Neuronal stem cell (in vitro differentiated cells): ENCODE measurements at regions not wholly inside any gene's neighbourhood (a gene's known extent, or its start where the extent isn't known, plus 50 kb on each side); places are given as distances from the start of the nearest gene placed in this dataset.

Experiments used
- DNase-seq: peaks from one replicate; pipeline ENCODE4 v3.0.0-alpha.2; 2013; ENCODE audit warnings: low spot score
- H2AFZ ChIP-seq: one replicate; pipeline ENCODE4 v1.6.1; 2013; ENCODE audit warnings: mild to moderate bottlenecking, low read length, inconsistent platforms
- H2AK5ac ChIP-seq: 2 replicates; pipeline ENCODE4 v1.6.1; 2013; ENCODE audit warnings: low read depth, mild to moderate bottlenecking, inconsistent platforms, low read length, moderate library complexity, mixed read lengths
- H2BK120ac ChIP-seq: 2 replicates; pipeline ENCODE4 v1.6.1; 2013; ENCODE audit warnings: low read depth, mild to moderate bottlenecking, inconsistent platforms, low read length, moderate library complexity, mixed read lengths
- H2BK12ac ChIP-seq: one replicate; pipeline ENCODE4 v1.6.1; 2013; ENCODE audit warnings: low read length, inconsistent platforms
- H2BK15ac ChIP-seq: 2 replicates; pipeline ENCODE4 v1.6.1; 2013; ENCODE audit warnings: mild to moderate bottlenecking, low read length, inconsistent platforms, mixed read lengths
- H2BK5ac ChIP-seq: one replicate; pipeline ENCODE4 v1.6.1; 2013; ENCODE audit warnings: inconsistent platforms, mild to moderate bottlenecking, low read length, moderate library complexity
- H3K14ac ChIP-seq: one replicate; pipeline ENCODE4 v1.6.1; 2013; ENCODE audit warnings: low read length, inconsistent platforms
- H3K18ac ChIP-seq: 2 replicates; pipeline ENCODE4 v1.6.1; 2013; ENCODE audit warnings: low read length, inconsistent platforms
- H3K23ac ChIP-seq: 2 replicates; pipeline ENCODE4 v1.6.1; 2013; ENCODE audit warnings: low read depth, mild to moderate bottlenecking, mixed read lengths, low read length, inconsistent platforms; ENCODE audit not compliant: poor library complexity
- H3K27ac ChIP-seq: replicated peaks from 3 replicates; pipeline ENCODE4 v1.5.1; 2013; ENCODE audit warnings: low read length, inconsistent platforms
- H3K27me3 ChIP-seq, 3 experiments: 2 replicates each; pipeline ENCODE4 v1.6.1; 2013; ENCODE audit warnings: low read length in 3 of 3, mild to moderate bottlenecking in 2 of 3, inconsistent platforms in 1 of 3, low read depth in 1 of 3, mixed read lengths in 1 of 3, moderate library complexity in 1 of 3; ENCODE audit not compliant: control insufficient read depth in 3 of 3, insufficient read depth in 3 of 3
- H3K36me3 ChIP-seq, 2 donors: replicated peaks in 1 of 2; 2 replicates each; pipeline ENCODE4 v1.6.1; 2013; ENCODE audit warnings: low read length in 2 of 2; ENCODE audit not compliant: control insufficient read depth in 2 of 2, insufficient read depth in 2 of 2
- H3K4ac ChIP-seq: 2 replicates; pipeline ENCODE4 v1.6.1; 2013; ENCODE audit warnings: inconsistent platforms, mild to moderate bottlenecking, low read length, moderate library complexity
- H3K4me1 ChIP-seq, 2 donors: 1 replicate in 1 of 2; 2 replicates in 1 of 2; pipeline ENCODE4 v1.6.1; 2013; ENCODE audit warnings: low read length in 2 of 2, low read depth in 1 of 2; ENCODE audit not compliant: control insufficient read depth in 2 of 2, insufficient read depth in 1 of 2
- H3K4me2 ChIP-seq: one replicate; pipeline ENCODE4 v1.6.1; 2013; ENCODE audit warnings: mild to moderate bottlenecking, low read length, inconsistent platforms; ENCODE audit not compliant: insufficient read depth, poor library complexity, severe bottlenecking
- H3K4me3 ChIP-seq, 2 donors: 2 replicates each; pipeline ENCODE4 v1.5.1; 2013; ENCODE audit warnings: low read length in 2 of 2, mild to moderate bottlenecking in 2 of 2, inconsistent platforms in 1 of 2, moderate library complexity in 1 of 2
- H3K79me1 ChIP-seq: one replicate; pipeline ENCODE4 v1.6.1; 2013; ENCODE audit warnings: low read depth, mild to moderate bottlenecking, inconsistent platforms, low read length, moderate library complexity
- H3K9ac ChIP-seq: one replicate; pipeline ENCODE4 v1.6.1; 2013; ENCODE audit warnings: mild to moderate bottlenecking, low read depth, low read length, inconsistent platforms; ENCODE audit not compliant: poor library complexity
- H3K9me3 ChIP-seq, 2 donors: replicated peaks in 1 of 2; 2 replicates each; pipeline versions ENCODE3 to v1.6.1; 2013; ENCODE audit warnings: low read length in 2 of 2, mild to moderate bottlenecking in 2 of 2, inconsistent platforms in 1 of 2, low read depth in 1 of 2, mixed read lengths in 1 of 2, moderate library complexity in 1 of 2; ENCODE audit not compliant: control insufficient read depth in 2 of 2, insufficient read depth in 1 of 2
- H4K8ac ChIP-seq: one replicate; pipeline ENCODE4 v1.6.1; 2013; ENCODE audit warnings: low read depth, mild to moderate bottlenecking, inconsistent platforms, low read length, moderate library complexity
- H4K91ac ChIP-seq: one replicate; pipeline ENCODE4 v1.6.1; 2013; ENCODE audit warnings: low read length, low read depth, mild to moderate bottlenecking, inconsistent platforms; ENCODE audit not compliant: poor library complexity
- WGBS, 2 donors: extraction: QIAGEN DNeasy Blood & Tissue Kit; methylation state at CpG; one replicate each; pipeline ENCODE4 v1.1.7; 2013; ENCODE audit warnings: missing lambda C conversion rate in 2 of 2, mixed read lengths in 1 of 2; ENCODE audit not compliant: insufficient read length in 2 of 2, insufficient replicate concordance in 1 of 2; ENCODE audit errors: extremely low coverage in 2 of 2; 5-methylcytosine and 5-hydroxymethylcytosine counted together

DNA sequence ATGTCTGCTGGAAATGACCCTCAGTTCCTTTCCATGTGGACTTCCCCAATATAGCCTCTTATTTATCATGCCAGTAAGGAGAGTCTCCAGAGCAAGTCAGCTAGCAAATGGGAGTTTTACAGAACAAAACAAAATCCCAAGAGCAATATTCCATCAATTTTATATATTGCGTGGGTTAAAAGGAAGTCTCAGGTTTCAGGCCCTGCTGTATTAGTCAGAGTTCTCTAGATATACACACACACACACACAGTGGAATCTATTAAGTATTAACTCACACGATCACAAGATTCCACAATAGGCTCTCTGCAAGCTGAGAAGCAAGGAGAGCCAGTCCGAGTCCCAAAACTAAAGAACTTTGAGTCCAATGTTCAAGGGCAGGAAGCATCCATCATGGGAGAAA lies 102.8 kb upstream of the MAP2 start:
- DNase-seq, result no peak
- Histone ChIP-seq H3K14ac (no peak overlapping the region), H4K91ac (no peak overlapping the region), H3K4me1 (peaks cover 0 to 2% of the 10 kb centered on the region in 2 donors), H3K4me3 (no peak overlapping the region), H3K79me1 (no peaks in the 10 kb centered on the region), H3K27ac (no peak overlapping the region), H3K4me2 (no peak overlapping the region), H2BK15ac (no peak overlapping the region), H2AK5ac (no peak overlapping the region), H3K23ac (no peak overlapping the region), H3K27me3 (no peaks in the 10 kb centered on the region), H2BK5ac (no peak overlapping the region), H2AFZ (no peak overlapping the region), H4K8ac (no peak overlapping the region), H3K18ac (no peak overlapping the region), H2BK12ac (no peak overlapping the region), H3K4ac (no peak overlapping the region), H3K36me3 (no peaks in the 10 kb centered on the region), H3K9me3 (no peaks in the 10 kb centered on the region), H2BK120ac (no peak overlapping the region), H3K9ac (no peak overlapping the region)
- WGBS, 2 donors, result no CpG with 5 or more reads among the region's 3 CpGs

DNA sequence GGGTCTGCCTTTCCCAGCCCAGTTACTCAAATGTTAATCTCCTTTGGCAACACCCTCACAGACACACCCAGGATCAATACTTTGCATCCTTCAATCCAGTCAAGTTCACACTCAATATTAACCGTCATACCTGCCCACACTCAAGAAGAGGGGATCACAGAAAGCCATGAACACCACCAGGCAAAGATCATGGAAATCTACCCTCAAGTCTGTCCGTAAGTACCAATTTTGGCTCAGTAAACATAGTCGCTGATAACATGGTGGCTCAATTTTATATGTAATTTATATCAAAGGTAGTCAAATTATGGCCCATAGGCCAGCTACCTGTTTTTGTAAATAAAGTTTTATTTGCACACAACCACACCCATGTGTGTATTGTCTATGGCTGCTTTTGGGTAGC lies 102.3 kb upstream of the MAP2 start:
- Histone ChIP-seq H2BK120ac (no peak overlapping the region), H2AFZ (no peak overlapping the region), H3K36me3 (no peaks in the 10 kb centered on the region), H2BK12ac (no peak overlapping the region), H3K27ac (no peak overlapping the region), H2AK5ac (no peak overlapping the region), H3K9me3 (no peaks in the 10 kb centered on the region), H3K9ac (no peak overlapping the region), H3K4me2 (no peak overlapping the region), H4K91ac (no peak overlapping the region), H3K14ac (no peak overlapping the region), H3K23ac (no peak overlapping the region), H3K79me1 (no peaks in the 10 kb centered on the region), H3K4ac (no peak overlapping the region), H2BK5ac (no peak overlapping the region), H3K4me3 (no peak overlapping the region), H3K4me1 (peaks cover 0 to 2% of the 10 kb centered on the region in 2 donors), H3K27me3 (no peaks in the 10 kb centered on the region), H2BK15ac (no peak overlapping the region), H3K18ac (no peak overlapping the region), H4K8ac (no peak overlapping the region)
- no peak for DNase-seq
- WGBS, 2 donors, result no CpG with 5 or more reads among the region's 3 CpGs

DNA sequence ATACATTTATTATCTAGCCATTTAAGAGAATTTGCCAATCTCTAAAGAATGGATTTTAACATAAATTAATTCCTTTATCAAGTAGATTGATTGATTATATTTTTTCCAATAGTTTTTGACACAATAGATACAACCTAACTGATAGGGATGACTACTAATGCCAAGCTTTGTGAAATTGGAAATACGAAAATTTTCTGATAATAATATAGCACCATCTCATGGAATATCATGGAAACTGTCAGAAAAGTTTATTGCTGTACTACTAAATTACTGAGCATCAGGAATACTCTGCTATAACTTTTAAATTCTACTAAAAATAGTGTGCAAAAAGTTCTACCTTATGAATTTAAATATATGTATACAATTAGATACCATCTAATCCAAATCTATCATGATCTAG lies 101.8 kb upstream of the MAP2 start:
- no peaks in the 10 kb centered on the region for H3K27me3 ChIP-seq
- no peak overlapping the region for H2BK15ac ChIP-seq
- H3K9me3 ChIP-seq, result no peaks in the 10 kb centered on the region
- no peak overlapping the region for H2BK5ac ChIP-seq
- H3K4me3 ChIP-seq, result no peak overlapping the region
- H4K91ac ChIP-seq, result no peak overlapping the region
- peaks cover 0 to 2% of the 10 kb centered on the region in 2 donors for H3K4me1 ChIP-seq
- DNase-seq, result no peak
- no peak overlapping the region for H3K18ac ChIP-seq
- H3K79me1 ChIP-seq, result no peaks in the 10 kb centered on the region
- H3K23ac ChIP-seq, result no peak overlapping the region
- H3K4me2 ChIP-seq, result no peak overlapping the region
- no peak overlapping the region for H3K9ac ChIP-seq
- no peak overlapping the region for H2AK5ac ChIP-seq
- H2BK12ac ChIP-seq, result no peak overlapping the region
- no peak overlapping the region for H2BK120ac ChIP-seq
- H3K4ac ChIP-seq, result no peak overlapping the region
- H3K36me3 ChIP-seq, result no peaks in the 10 kb centered on the region
- no peak overlapping the region for H3K14ac ChIP-seq
- H3K27ac ChIP-seq, result no peak overlapping the region
- no peak overlapping the region for H2AFZ ChIP-seq
- no peak overlapping the region for H4K8ac ChIP-seq
- WGBS, 2 donors, result no CpG with 5 or more reads among the region's 1 CpG

DNA sequence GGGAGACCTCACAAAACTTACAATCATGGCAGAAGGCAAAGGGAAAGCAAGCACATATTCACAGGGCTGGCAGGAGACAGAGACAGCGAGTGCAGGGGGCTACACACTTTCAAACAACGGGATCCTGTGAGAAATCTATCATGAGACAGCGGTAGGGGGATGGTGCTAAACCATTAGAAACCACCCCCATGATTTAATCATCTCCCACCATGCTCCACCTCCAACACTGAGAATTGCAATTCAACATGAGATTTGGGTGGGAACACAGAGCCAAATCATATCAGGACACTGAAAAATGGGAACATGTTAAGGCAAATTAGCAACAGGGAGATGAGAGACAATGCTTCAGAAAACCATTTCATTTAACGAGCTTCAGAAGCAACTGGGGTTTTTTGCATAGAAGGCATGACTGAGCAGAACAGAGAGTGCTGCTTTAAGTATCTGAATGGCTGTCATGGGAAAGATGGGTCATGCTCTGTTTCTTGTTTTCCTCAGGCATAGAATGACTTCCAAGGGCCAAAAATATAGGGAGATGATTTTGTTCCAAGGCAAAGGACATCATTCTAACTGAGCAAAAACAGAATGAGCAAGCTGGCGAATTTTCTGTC lies 100.8 kb upstream of the MAP2 start:
- Histone ChIP-seq H3K18ac (no peak overlapping the region), H4K8ac (no peak overlapping the region), H3K36me3 (no peaks in the 10 kb centered on the region), H2BK5ac (no peak overlapping the region), H3K9me3 (no peaks in the 10 kb centered on the region), H2BK12ac (no peak overlapping the region), H3K4ac (no peak overlapping the region), H3K27me3 (no peaks in the 10 kb centered on the region), H2AK5ac (no peak overlapping the region), H2BK15ac (no peak overlapping the region), H3K23ac (no peak overlapping the region), H4K91ac (no peak overlapping the region), H3K4me2 (no peak overlapping the region), H3K27ac (no peak overlapping the region), H3K14ac (no peak overlapping the region), H3K9ac (no peak overlapping the region), H3K4me3 (no peak overlapping the region), H2AFZ (peak overlapping the region; percentile 45), H2BK120ac (no peak overlapping the region), H3K79me1 (no peaks in the 10 kb centered on the region), H3K4me1 (peaks cover 0 to 2% of the 10 kb centered on the region in 2 donors)
- DNase-seq, result no peak
- WGBS, 2 donors, result no CpG with 5 or more reads among the region's 5 CpGs
